ENCODE measurements at regions not wholly inside any gene's neighbourhood (a gene's known extent, or its start where the extent isn't known, plus 50 kb on each side); places are given as distances from the start of the nearest gene placed in this dataset.
A peak's percentile ranks its signal among the peaks of the same experiment; 100 is the strongest.

DNA sequence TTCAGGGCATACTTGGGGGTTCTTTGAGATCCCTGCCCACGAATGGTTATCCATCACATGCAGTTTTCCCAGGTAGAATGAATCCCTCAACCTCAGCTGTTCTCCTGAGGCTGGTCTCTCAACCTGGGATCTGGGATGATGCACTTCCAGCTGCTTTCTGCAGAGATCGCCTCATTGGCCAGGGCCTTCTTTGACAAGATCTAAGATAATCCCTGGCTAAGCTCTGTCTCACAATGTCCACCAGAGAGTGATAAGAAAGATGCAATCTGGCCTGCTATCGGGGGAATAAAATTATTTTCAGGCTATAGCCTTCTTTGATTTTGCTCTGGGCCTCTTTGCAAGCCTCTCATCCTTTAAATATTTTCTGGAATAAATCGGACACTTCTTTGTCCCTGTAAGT lies 1021.1 kb downstream of the EFNB2 start:
- H3K9ac ChIP-seq (ENCODE audit: low read length), result no peak overlapping the region
- H3K27ac ChIP-seq (ENCODE audit: low read length), result no peak overlapping the region
- H3K4me1 ChIP-seq (ENCODE audit: control insufficient read depth, low read depth, low read length), result no peaks in the 10 kb centered on the region
- H3K4me3 ChIP-seq (ENCODE audit: low read length), result no peak overlapping the region
- no peaks in the 10 kb centered on the region for H3K9me3 ChIP-seq (ENCODE audit: control insufficient read depth, low read depth, low read length)
- no peaks in the 10 kb centered on the region for H3K27me3 ChIP-seq (ENCODE audit: control insufficient read depth, insufficient read depth, low read length)
- H3K36me3 ChIP-seq (ENCODE audit: control insufficient read depth, low read depth, low read length), result no peaks in the 10 kb centered on the region

DNA sequence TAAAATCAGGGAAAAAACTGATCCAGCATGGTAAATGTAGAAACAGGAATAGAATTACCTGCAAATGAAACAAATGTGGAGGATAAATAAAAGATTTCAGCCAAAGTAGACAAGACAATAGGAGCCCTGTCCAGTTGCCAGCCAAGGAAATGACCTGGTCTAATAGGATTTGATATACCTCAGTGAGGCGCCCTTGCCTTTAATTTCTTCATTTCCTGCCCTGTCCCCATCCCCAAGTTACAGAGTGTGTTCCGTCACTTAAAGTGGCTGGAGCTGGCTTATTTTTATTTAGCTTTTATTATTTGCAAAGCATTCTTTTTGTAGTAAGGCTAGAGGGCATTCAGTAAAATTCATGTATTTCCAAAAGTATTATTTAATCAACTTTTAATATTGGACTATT lies 1022.0 kb downstream of the EFNB2 start:
- Histone ChIP-seq H3K4me1 (ENCODE audit: control insufficient read depth, low read depth, low read length) (no peaks in the 10 kb centered on the region), H3K36me3 (ENCODE audit: control insufficient read depth, low read depth, low read length) (no peaks in the 10 kb centered on the region), H3K27ac (ENCODE audit: low read length) (no peak overlapping the region), H3K27me3 (ENCODE audit: control insufficient read depth, insufficient read depth, low read length) (no peaks in the 10 kb centered on the region), H3K9ac (ENCODE audit: low read length) (no peak overlapping the region), H3K4me3 (ENCODE audit: low read length) (no peak overlapping the region), H3K9me3 (ENCODE audit: control insufficient read depth, low read depth, low read length) (no peaks in the 10 kb centered on the region)

DNA sequence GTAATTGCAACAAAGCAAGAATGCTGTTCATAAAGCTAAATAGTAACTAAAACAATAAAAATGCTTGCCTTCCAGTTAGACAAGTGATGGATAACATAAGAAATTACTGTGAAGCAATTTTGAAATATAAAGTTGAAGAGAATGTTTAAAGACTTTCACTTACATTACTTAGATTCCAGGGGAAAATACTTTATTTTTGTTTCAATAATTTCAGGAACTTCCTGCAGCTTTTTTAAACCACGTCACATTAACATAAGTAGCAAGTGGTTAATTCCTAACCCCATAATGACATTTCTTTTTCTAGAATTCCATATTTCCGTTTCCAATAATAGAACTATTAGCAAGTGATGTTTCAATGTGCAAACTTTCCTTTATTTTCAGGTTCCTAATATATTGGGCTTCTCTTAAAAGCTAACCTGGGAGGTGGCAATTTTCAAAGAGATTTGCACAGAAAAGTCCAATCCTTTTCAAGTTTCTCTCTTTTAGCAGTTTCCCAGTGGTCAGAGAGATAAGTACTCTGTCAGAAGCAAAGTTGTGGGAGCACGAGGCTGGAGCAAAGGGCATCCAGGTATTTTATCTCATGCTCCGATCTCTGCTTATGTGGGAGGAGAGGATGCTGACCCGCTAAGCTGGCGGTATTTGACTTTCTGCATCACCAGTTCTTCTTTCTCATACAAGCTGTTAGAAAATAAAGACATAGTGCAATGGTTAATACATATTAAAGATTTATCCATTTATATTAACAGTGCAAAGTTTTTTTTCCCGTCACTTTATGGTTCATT lies 1025.3 kb downstream of the EFNB2 start:
- H3K36me3 ChIP-seq (ENCODE audit: control insufficient read depth, low read depth, low read length), result no peaks in the 10 kb centered on the region
- no peak overlapping the region for H3K4me3 ChIP-seq (ENCODE audit: low read length)
- no peaks in the 10 kb centered on the region for H3K9me3 ChIP-seq (ENCODE audit: control insufficient read depth, low read depth, low read length)
- no peaks in the 10 kb centered on the region for H3K4me1 ChIP-seq (ENCODE audit: control insufficient read depth, low read depth, low read length)
- no peak overlapping the region for H3K9ac ChIP-seq (ENCODE audit: low read length)
- no peaks in the 10 kb centered on the region for H3K27me3 ChIP-seq (ENCODE audit: control insufficient read depth, insufficient read depth, low read length)
- no peak overlapping the region for H3K27ac ChIP-seq (ENCODE audit: low read length)

DNA sequence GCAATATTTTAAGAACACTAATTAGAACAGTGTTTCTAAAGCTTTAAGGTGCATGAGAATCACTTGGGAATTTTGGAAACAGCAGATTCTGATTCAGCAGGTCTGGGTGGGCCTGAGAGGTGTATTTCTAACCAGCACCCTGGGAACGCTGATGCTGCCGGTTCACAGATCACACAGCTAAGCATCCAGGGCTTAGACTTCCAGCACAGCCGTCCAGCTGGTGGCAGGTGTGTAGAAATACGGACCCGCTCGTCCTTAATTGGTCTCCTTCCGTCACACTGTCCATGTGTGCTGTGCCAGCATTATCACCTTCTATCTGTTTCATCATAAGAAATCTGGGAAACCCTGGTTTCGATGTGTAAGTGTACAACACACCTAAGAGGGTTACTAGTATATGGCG lies 1029.0 kb downstream of the EFNB2 start:
- H3K27me3 ChIP-seq (ENCODE audit: control insufficient read depth, insufficient read depth, low read length), result no peaks in the 10 kb centered on the region
- no peaks in the 10 kb centered on the region for H3K36me3 ChIP-seq (ENCODE audit: control insufficient read depth, low read depth, low read length)
- peaks cover 7% of the 10 kb centered on the region for H3K4me1 ChIP-seq (ENCODE audit: control insufficient read depth, low read depth, low read length)
- no peaks in the 10 kb centered on the region for H3K9me3 ChIP-seq (ENCODE audit: control insufficient read depth, low read depth, low read length)
- no peak overlapping the region for H3K27ac ChIP-seq (ENCODE audit: low read length)
- no peak overlapping the region for H3K9ac ChIP-seq (ENCODE audit: low read length)
- H3K4me3 ChIP-seq (ENCODE audit: low read length), result no peak overlapping the region

DNA sequence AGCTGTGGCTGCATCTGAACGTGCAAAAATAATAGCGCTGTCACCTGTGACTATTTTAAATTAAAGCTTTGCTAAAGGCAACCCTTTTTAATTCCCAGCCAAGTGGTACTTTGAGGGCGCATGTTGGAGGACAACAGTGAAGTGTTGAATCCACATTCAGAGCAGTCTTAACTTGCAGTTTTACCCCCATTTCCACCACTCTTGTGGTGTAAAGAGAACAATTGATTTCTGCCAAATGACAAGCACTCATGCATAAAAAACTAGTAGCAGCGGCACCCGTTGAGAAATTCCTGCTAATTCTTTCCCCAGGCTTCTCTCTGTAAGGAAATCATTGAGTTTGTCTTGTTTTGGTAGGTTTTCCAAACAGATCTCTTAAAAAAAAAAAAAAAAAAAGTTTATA lies 1033.3 kb downstream of the EFNB2 start:
- H3K4me1 ChIP-seq (ENCODE audit: control insufficient read depth, low read depth, low read length), result peaks cover 13% of the 10 kb centered on the region
- H3K27me3 ChIP-seq (ENCODE audit: control insufficient read depth, insufficient read depth, low read length), result no peaks in the 10 kb centered on the region
- no peak overlapping the region for H3K4me3 ChIP-seq (ENCODE audit: low read length)
- no peaks in the 10 kb centered on the region for H3K36me3 ChIP-seq (ENCODE audit: control insufficient read depth, low read depth, low read length)
- H3K9ac ChIP-seq (ENCODE audit: low read length), result no peak overlapping the region
- no peak overlapping the region for H3K27ac ChIP-seq (ENCODE audit: low read length)
- no peaks in the 10 kb centered on the region for H3K9me3 ChIP-seq (ENCODE audit: control insufficient read depth, low read depth, low read length)

DNA sequence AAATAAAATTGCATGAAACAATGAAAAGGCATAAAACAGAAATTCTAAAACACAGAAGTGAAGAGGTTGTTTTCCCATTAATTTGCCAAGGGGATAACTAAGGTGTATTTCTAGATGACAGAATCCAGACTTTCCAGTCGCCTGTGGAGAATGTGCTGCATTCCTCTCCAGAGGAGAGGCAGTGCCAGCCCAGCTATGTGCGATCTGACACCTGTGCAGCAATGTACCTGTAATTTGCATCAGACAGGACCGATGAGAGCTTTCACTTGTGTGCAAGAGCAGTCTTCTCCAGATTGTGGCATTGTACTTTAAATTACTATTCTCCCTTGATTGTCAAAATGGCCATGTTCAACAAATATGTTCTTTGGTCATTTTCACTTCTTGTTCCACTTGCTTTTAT lies 1037.9 kb downstream of the EFNB2 start:
- Histone ChIP-seq H3K36me3 (ENCODE audit: control insufficient read depth, low read depth, low read length) (no peaks in the 10 kb centered on the region), H3K27me3 (ENCODE audit: control insufficient read depth, insufficient read depth, low read length) (no peaks in the 10 kb centered on the region), H3K9ac (ENCODE audit: low read length) (no peak overlapping the region), H3K9me3 (ENCODE audit: control insufficient read depth, low read depth, low read length) (no peaks in the 10 kb centered on the region), H3K4me3 (ENCODE audit: low read length) (no peak overlapping the region), H3K27ac (ENCODE audit: low read length) (no peak overlapping the region), H3K4me1 (ENCODE audit: control insufficient read depth, low read depth, low read length) (peaks cover 13% of the 10 kb centered on the region)

DNA sequence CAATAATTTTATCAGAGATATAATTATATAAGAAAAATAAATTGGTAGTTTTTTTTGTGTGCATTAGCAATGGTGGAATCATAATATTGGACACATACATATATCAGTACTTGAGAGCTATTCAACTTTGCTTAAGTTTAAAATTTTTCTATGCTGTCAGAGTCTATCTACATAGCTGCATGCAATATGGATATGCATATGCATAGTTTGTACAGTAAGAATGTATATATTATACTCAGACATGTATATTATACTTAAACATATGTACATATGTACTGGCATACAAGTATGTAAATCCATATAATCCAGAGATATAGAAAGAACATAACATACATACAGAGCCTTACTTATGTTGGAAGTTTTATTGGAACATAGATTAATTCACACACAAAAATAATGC lies 1043.2 kb downstream of the EFNB2 start:
- Histone ChIP-seq H3K4me1 (ENCODE audit: control insufficient read depth, low read depth, low read length) (peaks cover 10% of the 10 kb centered on the region), H3K9me3 (ENCODE audit: control insufficient read depth, low read depth, low read length) (no peaks in the 10 kb centered on the region), H3K4me3 (ENCODE audit: low read length) (no peak overlapping the region), H3K27me3 (ENCODE audit: control insufficient read depth, insufficient read depth, low read length) (no peaks in the 10 kb centered on the region), H3K27ac (ENCODE audit: low read length) (no peak overlapping the region), H3K9ac (ENCODE audit: low read length) (no peak overlapping the region), H3K36me3 (ENCODE audit: control insufficient read depth, low read depth, low read length) (no peaks in the 10 kb centered on the region)

DNA sequence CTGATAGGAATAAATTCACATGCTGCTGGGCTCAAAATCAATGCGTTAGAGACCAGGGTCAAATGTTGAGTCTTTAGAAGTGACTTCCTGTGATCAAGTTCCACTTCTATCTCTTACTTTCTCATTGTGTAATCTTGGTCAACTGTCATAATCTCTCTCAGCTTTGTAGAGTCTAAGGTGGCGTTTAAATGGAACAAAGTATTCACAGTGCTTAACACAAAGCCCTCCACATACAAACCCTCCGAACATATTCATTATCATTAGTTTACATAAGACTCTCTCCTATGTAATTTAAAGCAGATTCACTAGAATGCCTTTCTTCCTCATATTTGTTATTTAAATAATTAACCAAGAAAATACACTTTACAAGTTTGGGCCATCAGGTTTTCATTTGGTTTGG lies 1044.1 kb downstream of the EFNB2 start:
- no peaks in the 10 kb centered on the region for H3K27me3 ChIP-seq (ENCODE audit: control insufficient read depth, insufficient read depth, low read length)
- H3K9me3 ChIP-seq (ENCODE audit: control insufficient read depth, low read depth, low read length), result no peaks in the 10 kb centered on the region
- H3K4me3 ChIP-seq (ENCODE audit: low read length), result no peak overlapping the region
- H3K9ac ChIP-seq (ENCODE audit: low read length), result no peak overlapping the region
- H3K36me3 ChIP-seq (ENCODE audit: control insufficient read depth, low read depth, low read length), result no peaks in the 10 kb centered on the region
- H3K4me1 ChIP-seq (ENCODE audit: control insufficient read depth, low read depth, low read length), result peaks cover 10% of the 10 kb centered on the region
- no peak overlapping the region for H3K27ac ChIP-seq (ENCODE audit: low read length)

DNA sequence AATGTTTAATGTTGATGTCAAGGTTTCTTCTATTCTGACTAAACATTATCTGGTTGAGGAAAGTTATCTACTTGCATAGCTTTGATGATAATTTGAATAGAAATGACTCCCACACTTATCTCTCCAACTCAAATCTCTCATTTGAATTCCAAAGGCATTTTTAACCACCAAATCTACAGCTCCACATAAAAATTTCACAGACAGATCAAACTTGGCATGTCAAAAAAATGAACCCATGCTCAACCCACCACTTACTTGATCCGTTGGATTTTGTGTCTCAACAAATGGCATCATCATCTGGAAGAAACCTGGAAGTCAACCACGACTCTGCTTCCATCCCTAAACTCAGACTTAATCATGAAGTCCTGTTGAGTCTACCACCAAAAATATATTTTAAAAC lies 1050.4 kb downstream of the EFNB2 start:
- Histone ChIP-seq H3K36me3 (ENCODE audit: control insufficient read depth, low read depth, low read length) (no peaks in the 10 kb centered on the region), H3K9ac (ENCODE audit: low read length) (no peak overlapping the region), H3K4me1 (ENCODE audit: control insufficient read depth, low read depth, low read length) (no peaks in the 10 kb centered on the region), H3K9me3 (ENCODE audit: control insufficient read depth, low read depth, low read length) (no peaks in the 10 kb centered on the region), H3K27ac (ENCODE audit: low read length) (no peak overlapping the region), H3K4me3 (ENCODE audit: low read length) (no peak overlapping the region), H3K27me3 (ENCODE audit: control insufficient read depth, insufficient read depth, low read length) (no peaks in the 10 kb centered on the region)

DNA sequence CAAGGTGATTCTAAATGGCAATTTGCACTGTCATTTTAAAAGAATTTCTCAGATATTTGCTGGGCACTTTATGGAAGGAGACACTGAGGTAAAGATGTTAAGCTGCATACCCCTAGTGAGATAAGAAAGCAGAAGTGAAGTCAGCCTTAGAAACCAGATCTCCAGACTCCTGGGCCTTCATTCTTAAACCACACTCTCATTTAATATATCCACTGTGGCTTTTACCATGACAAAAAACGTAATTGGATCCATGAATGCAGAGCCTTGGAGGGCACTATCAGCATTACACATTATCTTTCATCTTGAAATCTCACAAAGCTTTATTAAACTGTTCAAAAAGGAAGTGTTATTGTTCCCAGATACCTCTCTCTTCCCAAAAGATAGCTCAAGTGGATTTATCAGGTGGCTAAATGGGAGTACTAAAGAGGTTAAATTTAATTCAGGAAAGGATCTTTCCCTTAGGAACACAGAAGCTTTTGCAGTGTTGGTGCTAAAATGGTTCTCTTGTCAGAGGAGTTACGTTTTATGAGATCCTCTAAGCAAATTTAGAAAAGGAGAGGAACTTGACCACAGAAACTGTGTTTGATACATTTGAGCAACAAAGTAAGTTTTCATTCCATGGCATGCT lies 1060.4 kb downstream of the EFNB2 start:
- Histone ChIP-seq H3K4me1 (ENCODE audit: control insufficient read depth, low read depth, low read length) (peaks cover 12% of the 10 kb centered on the region), H3K4me3 (ENCODE audit: low read length) (peak overlapping the region; percentile 17), H3K27ac (ENCODE audit: low read length) (peak overlapping the region; percentile 39), H3K27me3 (ENCODE audit: control insufficient read depth, insufficient read depth, low read length) (no peaks in the 10 kb centered on the region), H3K36me3 (ENCODE audit: control insufficient read depth, low read depth, low read length) (no peaks in the 10 kb centered on the region), H3K9ac (ENCODE audit: low read length) (no peak overlapping the region), H3K9me3 (ENCODE audit: control insufficient read depth, low read depth, low read length) (no peaks in the 10 kb centered on the region)

DNA sequence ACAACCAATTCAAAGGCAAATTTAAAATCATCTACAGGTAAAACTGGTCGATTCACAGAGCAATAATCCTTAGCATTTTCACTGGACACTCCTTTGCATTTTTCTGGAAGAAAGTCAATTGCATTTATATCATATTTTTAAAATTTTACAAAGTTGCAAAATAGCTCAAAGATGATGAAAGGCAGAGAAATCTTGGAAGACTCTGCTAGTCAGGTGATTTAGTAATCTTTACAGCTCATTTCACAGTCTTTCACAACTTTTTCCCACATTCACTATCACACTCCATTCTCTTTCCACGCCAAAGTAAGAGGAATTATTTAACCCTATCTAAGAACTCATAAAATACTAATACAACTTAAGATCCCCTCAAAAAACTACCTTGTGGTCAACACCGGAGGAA lies 1063.8 kb downstream of the EFNB2 start:
- no peaks in the 10 kb centered on the region for H3K9me3 ChIP-seq (ENCODE audit: control insufficient read depth, low read depth, low read length)
- no peaks in the 10 kb centered on the region for H3K27me3 ChIP-seq (ENCODE audit: control insufficient read depth, insufficient read depth, low read length)
- H3K4me3 ChIP-seq (ENCODE audit: low read length), result no peak overlapping the region
- H3K9ac ChIP-seq (ENCODE audit: low read length), result no peak overlapping the region
- no peak overlapping the region for H3K27ac ChIP-seq (ENCODE audit: low read length)
- H3K4me1 ChIP-seq (ENCODE audit: control insufficient read depth, low read depth, low read length), result peaks cover 12% of the 10 kb centered on the region
- H3K36me3 ChIP-seq (ENCODE audit: control insufficient read depth, low read depth, low read length), result no peaks in the 10 kb centered on the region

DNA sequence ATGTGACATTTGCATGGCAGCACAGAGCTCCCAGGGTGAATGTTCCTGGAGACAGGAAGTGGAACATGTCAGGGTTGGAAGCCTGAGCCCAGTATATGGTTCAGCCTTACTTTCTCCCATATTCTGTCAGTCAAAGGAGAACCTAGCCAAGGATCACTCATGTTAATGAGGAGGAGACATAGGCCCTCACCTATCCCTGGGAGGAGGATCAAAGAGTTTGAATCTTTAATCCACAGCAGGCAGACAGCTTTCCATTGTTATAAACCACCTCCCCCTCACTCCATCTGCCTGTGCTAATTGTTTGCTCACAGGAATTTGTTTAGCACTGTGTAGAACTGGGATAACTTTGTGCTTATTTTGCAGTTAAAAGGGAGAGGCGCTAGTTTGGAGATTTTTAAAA lies 1069.1 kb downstream of the EFNB2 start:
- Histone ChIP-seq H3K9ac (ENCODE audit: low read length) (no peak overlapping the region), H3K36me3 (ENCODE audit: control insufficient read depth, low read depth, low read length) (no peaks in the 10 kb centered on the region), H3K27me3 (ENCODE audit: control insufficient read depth, insufficient read depth, low read length) (no peaks in the 10 kb centered on the region), H3K27ac (ENCODE audit: low read length) (no peak overlapping the region), H3K4me3 (ENCODE audit: low read length) (no peak overlapping the region), H3K9me3 (ENCODE audit: control insufficient read depth, low read depth, low read length) (no peaks in the 10 kb centered on the region), H3K4me1 (ENCODE audit: control insufficient read depth, low read depth, low read length) (peaks cover 6% of the 10 kb centered on the region)
